Inflammatory macrophage (primary cell): ENCODE measurements at regions not wholly inside any gene's neighbourhood (a gene's known extent, or its start where the extent isn't known, plus 50 kb on each side); places are given as distances from the start of the nearest gene placed in this dataset.
"Not testable (repeated sequence)": the region's sequence is repeated elsewhere in the genome, so short reads cannot be mapped to it uniquely, and the experiment has no call there.

Experiments used
- DNase-seq, 2 donors: peaks; one replicate each; pipeline ENCODE4 v3.0.0-alpha.2; 2020 to 2022

DNA sequence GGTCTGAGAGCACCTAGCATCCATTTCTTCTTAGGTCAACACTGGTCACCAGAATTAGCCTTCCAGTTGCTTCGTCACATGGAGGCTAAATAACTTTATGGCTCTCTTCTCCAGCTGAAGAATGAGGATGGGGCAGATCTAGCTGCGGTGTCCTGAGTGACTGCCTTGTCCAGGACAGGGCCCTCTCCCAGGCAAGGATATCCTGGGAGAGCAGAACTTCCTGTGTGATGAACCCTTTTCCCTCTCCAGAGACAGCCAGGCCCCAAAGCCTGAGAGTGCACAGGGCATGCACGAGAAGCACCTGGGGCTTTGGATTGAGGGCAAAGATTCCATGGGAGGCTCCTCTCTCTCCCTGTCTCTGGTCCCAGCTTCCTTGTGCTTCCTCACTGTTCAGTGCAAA is 108.2 kb upstream of the MAMLD1 start:
- DNase-seq: no peak

DNA sequence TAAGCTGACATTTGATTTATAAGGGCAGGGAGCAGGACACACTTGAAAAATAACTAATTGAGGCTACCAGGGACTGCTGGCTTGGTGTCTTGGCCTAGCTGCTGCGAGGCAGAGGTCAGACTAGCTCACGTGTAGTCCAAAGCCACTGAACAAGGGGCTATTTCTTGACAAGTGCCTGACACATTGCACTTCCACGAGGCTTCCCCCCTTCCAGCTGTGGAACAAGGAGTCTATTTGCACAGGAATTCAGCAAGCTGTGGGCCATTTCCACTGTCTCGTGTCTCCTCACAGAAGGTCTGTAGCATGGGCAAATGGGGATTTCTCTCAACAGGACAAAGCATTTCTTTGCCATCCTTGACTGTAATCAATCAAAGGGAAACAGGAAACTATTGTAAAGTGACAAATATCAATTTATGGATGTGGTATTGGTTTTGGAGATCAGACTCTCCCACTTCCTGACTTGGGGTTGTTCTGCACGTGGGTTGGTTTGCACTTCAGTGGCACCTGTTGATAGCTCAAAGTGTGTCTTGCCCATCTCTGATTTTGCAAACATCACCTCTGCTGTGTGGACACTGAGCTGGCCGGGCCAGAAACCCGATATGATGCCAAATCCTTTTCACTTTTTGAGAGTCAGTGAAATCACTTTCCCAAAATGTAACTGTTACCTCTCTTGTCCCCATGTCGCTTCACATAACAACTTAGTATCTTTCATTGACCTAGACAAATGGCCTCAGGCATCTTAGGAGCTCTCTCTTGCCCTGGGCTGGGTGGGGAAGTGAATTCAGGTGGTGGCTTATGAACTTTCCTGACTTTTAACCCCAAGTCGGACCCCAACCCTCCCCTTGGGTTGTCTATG is 107.4 kb upstream of the MAMLD1 start:
- DNase-seq: no peak

DNA sequence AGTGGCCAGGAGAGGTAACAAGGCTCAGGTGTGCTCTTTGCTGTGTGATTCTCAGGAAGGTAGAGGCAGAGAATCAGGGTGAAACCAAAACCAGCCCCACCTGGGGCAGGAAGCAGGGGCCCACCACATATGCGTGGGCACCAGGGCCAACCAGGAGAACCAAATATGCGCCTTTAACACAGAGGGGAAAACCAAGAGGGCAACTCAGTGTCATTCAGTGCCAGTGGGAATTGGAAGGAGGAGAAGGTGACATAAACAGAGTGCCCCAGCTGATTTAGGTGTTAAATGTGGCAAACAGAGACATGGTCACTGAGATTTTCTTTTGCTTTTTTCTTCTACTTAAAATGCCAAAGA is 106.8 kb upstream of the MAMLD1 start:
- no peak for DNase-seq

DNA sequence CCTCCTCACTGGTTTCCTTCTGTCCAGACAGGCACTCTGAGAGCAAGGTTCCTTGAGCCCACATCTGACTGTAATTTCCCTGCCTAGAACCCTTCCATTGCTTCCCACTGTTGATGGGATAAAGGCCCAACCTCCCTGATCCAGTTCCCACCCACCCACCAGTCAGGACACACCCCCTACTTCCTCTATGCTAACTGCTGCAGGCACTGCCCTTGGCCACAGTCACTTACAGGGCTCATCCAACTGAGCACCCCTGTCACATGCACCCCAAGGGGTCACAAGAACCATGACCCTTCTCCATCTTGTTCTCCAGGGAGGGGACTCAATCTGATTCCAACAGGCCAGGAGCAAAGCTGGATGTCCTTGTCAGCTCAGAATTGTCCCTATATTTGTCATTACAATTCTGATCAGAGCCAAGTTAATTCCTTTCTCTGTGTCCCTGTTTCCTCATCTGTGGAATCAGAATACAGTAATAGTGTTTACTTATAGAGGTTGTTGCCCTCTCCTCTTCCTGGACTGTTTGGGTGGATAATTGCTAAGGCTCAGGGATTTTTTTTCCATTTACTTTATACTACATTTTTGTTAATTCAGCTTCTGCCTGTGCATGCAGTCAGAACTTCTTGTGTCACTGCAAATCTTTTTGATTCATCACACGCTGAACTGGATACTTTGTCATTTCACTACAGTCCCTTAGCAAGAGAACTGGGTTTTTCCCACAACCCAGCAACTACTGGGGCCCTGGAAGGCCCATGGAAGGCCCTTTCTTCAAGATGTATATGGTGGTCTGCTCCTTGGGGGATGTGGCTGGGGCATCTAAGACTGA is 105.6 kb upstream of the MAMLD1 start:
- DNase-seq: peak; percentile 15 to 42

DNA sequence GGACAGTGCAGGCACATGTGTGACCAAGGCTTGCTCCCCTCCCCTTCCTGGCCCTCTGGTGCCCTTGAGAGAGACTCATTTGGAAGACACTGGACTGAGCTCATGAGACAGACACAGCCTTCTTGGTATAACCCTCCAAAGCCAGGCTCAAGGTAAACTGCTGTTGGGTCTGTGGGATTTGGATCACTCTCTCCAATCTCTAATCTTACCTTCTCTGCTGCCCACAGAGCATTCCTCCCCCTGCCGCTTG is 105.0 kb upstream of the MAMLD1 start:
- DNase-seq: no peak

DNA sequence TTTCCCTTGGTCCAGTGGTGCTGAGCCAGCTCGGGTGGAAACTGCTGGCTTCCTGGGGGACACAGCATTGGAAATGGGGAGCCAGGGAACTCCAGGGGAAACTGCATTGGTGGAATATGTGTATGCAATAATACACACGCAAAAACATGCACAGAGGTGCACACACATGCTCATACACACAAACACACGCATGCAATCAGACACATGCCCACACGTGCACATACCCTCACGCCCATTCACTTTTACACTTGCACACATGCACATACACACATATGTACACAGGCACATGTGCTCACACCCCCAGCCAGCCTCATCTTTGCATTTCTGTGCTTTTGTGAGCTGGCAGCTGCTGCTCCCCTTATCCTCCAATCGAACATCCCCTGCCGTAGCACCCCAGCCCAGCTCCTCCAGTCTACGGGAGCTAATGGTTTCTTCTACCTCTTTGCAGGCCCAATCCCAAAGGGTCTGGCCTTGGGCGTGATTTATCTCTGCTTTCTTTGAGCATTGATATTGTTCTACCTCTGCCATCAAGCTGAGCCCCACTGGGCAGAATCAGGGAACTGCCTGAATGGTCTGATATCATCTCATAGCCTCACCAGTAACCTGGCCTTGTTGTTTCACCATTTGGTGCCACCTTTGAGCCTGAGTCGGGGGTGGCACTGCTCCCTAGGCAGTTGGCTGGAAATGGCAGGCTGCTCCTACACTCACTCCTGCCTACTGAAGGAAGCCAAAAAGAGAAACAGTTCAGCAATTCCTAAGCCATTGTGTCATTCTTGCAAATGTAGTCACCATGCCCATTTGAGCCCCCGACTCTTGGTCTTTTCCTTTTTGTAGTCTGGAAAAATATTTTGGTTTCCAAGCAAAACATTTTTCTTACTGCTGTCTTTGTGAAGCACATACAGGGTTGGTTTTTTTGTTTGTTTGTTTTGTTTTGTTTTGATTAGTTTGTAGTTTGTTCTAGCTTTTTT is 104.4 kb upstream of the MAMLD1 start:
- DNase-seq: no peak

DNA sequence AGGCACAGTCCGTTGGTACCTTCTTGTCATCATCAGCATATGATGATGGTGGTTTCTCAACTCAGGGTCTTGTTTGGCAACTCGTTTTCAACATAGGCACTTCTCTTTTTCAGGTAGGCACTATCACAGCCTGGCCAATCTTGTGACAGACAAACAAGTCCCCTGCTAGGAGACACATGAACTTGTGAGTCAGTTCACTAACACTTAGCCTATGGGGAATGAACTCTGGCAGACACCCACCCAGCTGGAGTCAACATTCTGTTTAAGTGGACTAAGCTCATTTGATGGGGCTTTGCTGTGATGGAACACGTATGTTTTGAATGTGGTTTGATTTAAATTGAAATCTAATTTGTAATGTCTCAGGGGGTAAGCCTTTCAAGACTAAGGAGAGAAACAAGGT is 100.7 kb upstream of the MAMLD1 start:
- DNase-seq: peak; percentile 10 to 31

DNA sequence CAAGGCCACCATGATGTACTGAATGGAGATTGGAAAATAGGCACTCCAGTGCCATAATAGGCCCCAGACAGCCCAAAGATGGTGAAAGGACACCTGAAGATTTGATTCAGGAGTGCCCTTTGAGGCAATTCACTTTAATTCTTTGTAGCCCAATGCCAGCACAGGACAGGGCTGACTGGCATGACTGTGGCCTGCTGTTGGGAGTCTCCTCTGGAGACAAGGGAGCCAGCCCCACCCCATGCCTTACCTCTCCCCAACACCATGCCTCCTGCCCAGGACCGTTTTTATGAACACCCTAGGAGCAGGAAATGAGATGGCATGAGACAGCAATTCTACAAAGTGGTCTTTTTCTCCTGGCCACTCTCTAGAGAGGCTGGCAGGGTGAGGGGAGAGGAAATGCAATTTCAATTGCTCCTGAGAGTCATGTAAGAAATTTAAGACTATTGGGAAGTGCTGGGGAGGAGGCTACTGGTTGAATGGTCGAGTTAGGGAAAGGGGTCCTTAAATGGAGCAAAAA is 94.2 kb upstream of the MAMLD1 start:
- DNase-seq: no peak

DNA sequence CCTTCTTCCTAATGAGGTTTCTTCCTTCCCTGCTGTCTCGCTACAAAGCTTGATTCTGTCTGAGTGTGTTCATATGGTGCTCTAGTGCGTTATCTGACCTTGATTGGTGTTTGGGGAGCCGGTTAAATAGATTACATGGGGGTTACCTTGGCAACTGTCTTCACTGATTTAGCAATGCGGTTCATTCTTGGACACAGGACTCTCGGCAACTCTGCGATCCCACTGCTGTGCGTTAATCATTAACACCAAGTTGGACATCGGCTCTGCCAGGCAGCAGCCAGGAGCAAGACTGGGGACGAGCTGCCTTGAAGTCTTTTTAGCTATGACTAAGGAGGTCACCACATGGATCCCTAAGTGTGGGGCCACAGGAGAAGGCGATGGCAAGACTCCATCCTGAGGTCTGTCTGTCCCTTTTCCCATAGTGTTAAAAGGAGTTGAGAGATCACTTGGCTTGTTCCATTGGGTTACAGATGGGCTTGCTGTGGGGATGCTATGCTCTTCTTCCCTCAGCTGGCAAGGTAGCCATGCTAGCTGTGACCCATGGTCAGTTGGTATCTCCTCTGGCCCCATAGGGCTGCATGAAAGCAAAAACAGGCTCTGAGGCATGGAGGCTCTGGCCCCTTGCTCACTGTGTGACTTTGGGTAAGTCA is 93.4 kb upstream of the MAMLD1 start:
- no peak for DNase-seq

DNA sequence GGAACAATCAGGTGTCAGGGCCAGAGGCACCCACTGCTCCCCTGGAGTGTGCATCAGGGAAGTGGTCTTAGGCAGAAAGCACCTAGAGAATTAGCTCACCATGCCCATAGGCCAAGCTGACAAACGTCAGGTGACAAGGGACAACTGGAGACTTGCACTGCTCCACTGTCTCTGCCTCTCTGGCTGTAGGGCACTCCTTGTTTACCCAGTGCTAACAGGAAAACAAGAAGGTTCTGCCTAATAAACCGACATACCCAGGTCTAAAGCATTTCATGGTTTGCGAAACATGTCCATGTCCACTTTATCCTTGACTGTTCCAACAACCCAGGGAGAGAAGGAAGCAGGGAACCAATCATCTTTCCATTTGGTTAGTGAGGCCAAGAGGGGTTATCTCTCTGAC is 92.5 kb upstream of the MAMLD1 start:
- no peak for DNase-seq

DNA sequence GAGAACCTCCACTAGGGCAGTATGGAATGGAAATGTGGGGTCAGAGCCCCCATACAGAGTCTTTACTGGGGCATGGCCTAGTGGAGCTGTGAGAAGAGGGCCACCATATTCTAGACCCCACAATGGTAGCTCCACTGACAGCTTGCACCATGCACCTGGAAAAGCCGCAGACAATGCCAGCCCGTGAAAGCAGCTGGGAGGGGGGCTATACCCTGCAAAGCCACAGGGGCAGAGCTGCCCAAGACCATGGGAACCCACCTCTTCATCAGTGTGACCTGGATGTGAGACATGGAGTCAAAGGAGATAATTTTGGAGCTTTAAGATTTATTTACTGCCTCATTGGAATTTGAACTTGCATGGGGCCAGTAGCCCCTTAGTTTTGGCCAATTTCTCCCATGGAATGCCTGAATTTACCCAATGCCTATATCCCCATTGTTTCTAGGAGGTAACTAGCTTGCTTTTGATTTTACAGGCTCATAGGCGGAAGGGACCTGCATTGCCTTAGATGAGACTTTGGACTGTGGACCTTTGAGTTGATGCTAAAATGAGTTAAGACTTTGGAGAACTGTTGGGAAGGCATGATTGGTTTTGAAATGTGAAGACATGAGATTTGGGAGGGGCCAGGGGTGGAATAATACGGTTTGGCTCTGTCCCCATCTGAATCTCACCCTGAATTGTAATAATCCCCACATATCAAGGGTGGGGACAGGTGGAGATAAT is 89.4 kb upstream of the MAMLD1 start:
- not testable (repeated sequence) for DNase-seq

DNA sequence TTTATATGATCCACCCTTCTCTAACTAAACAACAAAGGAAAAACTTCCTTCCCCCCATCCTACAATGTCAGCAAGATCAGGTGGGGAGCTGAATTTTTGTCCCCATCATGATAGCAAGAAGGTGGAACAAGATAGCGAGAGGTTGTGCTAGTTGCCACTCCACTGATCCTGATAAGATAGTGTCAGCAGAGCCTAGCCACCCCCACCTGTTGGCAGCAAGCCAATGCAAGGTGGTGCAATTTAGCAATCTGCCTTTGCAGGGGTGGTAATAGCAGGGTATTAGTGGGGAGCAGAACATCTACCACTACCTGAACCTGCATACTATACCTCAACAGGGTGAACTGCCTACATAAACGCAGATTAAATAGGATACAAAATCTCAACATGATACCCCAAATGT is 80.2 kb upstream of the MAMLD1 start:
- DNase-seq: no peak

DNA sequence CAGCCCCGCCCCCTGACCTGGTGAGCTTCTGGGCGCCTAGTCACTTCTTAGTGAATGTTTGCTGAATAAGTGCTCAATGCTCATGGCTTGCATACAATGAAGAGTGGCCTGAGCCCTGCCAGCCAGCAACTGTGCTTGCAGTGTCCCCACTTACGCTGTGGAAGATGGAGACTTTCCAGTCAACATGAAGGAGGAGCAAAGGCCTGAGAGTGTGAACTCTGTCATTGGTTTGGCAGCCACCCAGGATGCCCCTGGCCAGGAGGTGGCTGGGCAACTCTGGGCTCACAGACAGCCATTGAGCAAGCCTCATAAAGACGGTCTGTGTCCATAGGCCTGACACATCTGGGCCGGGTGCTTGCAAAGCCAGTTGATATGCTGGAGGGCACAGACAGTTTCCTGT is 72.1 kb upstream of the MAMLD1 start:
- DNase-seq: no peak

DNA sequence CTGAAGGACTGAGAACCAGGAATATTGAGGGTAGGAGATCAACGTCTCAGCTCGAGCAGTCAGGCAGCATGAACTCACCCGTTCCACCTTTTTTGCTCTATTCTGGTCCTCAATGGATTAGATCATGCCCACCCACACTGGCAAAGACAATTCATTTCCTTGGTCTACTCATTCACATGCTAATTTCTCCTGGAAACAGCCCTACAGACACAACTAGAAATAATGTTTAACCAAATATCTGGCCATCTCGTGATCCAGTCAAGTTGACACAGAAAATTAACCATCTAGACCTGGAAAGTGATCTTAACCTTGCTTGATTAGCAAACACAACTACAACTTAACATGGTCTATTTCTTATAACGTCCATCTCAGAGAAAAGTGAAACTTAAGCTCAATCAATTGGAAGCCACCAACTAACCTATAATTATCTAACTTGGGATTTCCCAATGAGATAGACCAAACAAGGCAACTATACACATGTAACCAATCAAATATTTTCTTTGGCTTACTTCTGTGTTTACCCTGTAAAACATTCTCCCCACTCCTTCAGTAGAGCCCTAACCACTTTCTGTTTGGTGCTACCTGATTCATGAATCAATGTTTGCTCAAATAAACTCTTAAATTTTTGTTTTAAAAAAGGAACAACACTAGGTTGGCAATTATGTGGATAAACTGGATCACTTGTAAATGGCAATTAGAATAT is 69.7 kb upstream of the MAMLD1 start:
- DNase-seq: no peak

DNA sequence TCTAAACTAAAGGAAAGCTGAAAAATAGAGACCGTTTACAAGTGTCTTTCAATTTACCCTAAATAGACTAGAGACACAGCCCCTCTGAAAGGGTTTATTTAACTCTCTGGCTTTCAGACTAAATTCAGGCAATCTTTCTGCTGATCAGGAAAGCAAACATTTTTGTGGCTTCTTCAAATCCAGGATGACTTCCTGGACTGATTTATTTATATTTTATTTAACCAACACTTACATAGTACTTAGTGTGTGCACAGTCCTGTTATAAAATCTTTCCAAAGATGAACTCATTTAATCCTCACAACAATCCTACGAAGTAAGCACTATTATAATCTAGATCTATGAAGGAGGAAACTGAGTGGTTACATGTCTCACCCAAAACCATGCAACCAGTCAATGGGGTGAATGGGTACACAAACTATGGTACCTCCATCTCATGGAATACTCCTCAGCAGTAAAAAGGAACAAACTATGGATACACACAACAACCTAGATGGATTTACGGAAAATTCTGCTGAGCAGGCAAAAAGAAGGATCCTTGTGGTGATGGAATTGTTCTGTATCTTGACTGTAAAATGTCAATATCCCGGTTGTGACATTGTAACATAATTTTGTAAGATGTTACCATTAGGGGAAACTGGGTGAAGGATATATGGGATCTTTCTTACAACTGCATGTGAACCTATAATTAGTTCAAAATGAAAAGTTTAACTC is 64.1 kb upstream of the MAMLD1 start:
- no peak for DNase-seq

DNA sequence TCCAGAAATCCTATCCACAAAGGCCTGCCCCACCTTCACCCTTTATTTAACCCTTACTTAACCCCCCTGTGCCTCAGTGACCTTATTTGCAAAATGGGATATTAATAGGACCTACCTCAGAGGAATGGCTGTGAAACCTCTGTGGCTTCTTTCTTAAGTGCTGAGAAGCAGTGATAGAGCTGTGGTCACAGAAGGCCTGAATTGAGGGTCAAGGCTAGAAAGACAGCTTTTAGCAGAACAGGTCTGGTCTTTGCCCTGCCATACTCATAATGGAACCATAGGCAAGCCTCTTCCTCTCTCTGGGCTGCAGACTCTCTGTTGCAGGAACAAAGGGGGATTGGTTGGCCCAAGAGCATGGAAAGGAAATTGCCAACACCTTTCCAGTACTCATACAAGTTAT is 63.5 kb upstream of the MAMLD1 start:
- DNase-seq: no peak

DNA sequence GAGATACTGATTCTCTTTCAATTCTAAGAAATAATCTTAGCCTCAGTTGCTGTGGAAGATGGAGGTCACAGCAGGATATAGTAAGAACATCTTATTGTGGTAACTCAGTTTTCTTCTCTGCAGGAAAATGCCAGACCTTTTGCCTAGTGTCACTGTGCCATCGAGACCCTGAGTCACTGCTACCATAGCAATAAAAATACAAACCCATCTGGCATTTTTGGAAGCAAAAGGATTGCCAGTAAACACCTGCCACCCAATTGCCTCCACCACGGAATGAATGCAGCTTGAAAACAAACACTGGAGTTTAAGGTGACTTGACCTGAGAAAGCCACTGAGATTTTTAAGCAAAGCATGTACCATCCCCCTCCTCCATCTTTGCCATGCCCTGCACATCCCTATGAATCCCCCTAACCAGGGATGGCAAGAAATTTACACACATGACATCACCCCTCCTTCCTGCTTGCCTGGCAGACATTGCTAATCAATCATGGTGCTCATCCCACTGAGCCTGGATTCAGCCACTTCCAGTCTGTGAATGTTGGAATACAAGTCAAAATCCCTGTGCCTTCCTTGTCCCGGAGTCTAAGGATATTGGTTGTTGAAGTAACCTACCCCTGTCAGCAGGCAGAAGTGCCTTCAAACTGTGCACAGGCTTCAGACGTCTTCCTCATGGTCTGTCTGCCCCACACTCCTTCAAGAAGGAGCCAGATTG is 59.6 kb upstream of the MAMLD1 start:
- no peak for DNase-seq

DNA sequence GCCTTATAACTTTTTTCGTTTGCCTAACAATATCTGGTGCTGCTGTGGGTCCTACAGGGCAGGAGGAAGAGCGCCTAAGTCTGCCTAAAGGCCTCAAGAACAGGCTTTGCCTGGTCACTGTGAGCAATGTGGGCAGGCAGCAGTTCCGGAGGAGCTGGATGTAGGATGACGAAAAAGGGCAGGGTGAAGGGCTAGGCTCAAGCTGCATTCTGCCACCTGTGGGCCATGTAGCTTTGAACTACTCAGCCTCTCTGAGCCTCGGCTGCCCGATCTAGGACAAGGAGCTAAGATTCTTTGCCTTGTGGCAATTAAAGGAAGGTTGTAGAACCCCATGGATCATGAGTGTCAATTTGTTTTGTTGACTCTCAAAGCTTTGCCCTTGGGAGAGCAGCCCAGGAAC is 57.1 kb upstream of the MAMLD1 start:
- DNase-seq: no peak

DNA sequence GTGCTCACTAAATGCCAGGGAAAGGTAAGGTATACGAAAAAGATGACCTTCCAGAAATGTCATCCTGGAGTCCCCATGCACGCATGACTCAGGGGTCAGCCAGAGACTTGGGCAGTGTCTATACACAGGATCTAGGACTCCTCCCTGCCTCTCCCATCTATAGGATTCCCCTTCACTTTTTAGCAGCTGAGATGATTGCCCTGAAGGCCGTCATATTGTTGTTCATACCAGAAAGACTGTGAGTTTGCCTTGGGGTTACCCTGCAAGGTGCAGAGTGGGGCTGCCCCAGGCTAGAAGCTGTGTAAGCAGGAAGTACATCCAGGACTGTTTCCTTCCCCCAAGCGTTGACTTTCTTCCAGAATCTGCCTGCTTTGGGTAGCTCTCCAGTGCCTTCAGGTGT is 55.1 kb upstream of the MAMLD1 start:
- DNase-seq: no peak
